Activated naive CD4-positive, alpha-beta T cell treated with anti-CD3 and anti-CD28 coated beads, Interleukin-2, amount 10 ng/mL, durations not matched to agents 7 days and 5 days (primary cell): ENCODE measurements at regions not wholly inside any gene's neighbourhood (a gene's known extent, or its start where the extent isn't known, plus 50 kb on each side); places are given as distances from the start of the nearest gene placed in this dataset.
"Not testable (repeated sequence)": the region's sequence is repeated elsewhere in the genome, so short reads cannot be mapped to it uniquely, and the experiment has no call there.

ENCODE experiments used
- CTCF ChIA-PET: fragments of 350-600 bp; sonication (Branson Sonifier 250); formaldehyde crosslinking; loops from one replicate; lab custom pipeline; 2021; ENCODE audit warnings: antibody characterized with exemption; lab: Charles Lee
- DNase-seq: peaks from one replicate; pipeline ENCODE4 v3.0.0-alpha.2; 2020
- H3K27ac Mint-ChIP-seq: one replicate; pipeline ENCODE4 v1.8.0; 2021; ENCODE audit warnings: mild to moderate bottlenecking, moderate library complexity, mixed read lengths
- H3K27me3 Mint-ChIP-seq: one replicate; pipeline ENCODE4 v1.8.0; 2021; ENCODE audit warnings: mild to moderate bottlenecking, mixed read lengths
- H3K36me3 Mint-ChIP-seq: one replicate; pipeline ENCODE4 v1.8.0; 2021; ENCODE audit warnings: mixed read lengths
- H3K4me1 Mint-ChIP-seq: one replicate; pipeline ENCODE4 v1.8.0; 2021; ENCODE audit warnings: mixed read lengths
- H3K4me3 Mint-ChIP-seq: one replicate; pipeline ENCODE4 v1.8.0; 2021; ENCODE audit warnings: mild to moderate bottlenecking, moderate library complexity, mixed read lengths
- H3K9me3 Mint-ChIP-seq: one replicate; pipeline ENCODE4 v1.8.0; 2021; ENCODE audit warnings: mixed read lengths

DNA sequence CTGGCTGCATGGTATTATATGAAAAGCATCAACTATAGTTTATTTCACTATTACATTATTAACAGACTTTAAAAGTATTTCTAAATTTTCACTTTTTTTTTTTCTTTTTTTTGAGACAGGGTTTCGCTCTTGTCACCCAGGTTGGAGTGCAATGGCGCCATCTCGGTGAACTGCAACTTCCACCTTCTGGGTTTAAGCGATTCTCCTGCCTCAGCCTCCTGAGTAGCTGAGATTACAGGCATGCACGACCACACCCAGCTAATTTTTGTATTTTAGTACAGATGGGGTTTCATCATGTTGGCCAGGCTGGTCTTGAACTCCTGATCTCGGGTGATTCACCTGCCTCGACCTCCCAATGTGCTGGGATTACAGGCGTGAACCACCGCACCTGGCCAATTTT is 115.4 kb upstream of the SPOPL start:
- H3K4me3 Mint-ChIP-seq, CTCF ChIA-PET, H3K9me3 Mint-ChIP-seq, DNase-seq, H3K27ac Mint-ChIP-seq, H3K4me1 Mint-ChIP-seq, H3K27me3 Mint-ChIP-seq, H3K36me3 Mint-ChIP-seq: not testable (repeated sequence)

- Mint-ChIP-seq H3K36me3 (no peaks in the 10 kb centered on the region), H3K27ac (no peak overlapping the region), H3K9me3 (no peaks in the 10 kb centered on the region), H3K4me3 (no peak overlapping the region), H3K27me3 (no peaks in the 10 kb centered on the region), H3K4me1 (no peaks in the 10 kb centered on the region)
- DNase-seq = no peak
- CTCF ChIA-PET = interaction anchor here (0.7 kb wide), 1 partner anchor 176 kb away, joined by 3 read pairs; no protein-coding TSS in a partner anchor
These were observed 112.5 kb upstream of the SPOPL start for GRCh38 chr2:138389063-138389462.

DNA sequence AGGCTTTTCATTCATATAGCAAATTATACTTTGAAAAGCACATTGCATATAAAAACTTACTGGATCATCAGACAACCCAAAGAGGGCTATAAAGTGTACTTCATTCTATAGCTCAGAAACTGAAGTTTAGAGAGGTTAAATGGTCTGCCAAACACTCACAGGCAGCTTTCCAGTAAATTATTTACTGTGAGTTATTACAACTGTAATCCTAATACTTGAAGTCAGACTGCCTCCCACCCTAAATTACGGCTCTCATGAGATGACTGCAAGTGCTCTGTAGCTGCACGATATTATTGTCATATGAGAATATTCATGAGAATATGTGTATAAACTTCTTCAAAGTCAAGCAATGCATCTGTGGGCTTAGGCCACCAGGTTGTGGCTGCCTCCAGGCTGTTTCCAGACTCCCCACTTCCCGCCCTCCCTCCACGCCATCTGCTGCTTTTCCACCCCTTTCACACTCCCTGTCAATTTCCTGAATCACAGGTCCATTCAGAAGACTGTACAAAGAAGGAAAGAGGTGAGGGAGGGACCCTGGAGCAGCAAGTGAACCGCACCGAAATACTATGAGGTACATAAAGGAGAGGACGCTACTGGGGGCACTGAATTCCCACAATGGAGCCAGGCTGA is 111.1 kb upstream of the SPOPL start:
- Mint-ChIP-seq H3K4me3 (no peak overlapping the region), H3K27ac (no peak overlapping the region), H3K9me3 (no peaks in the 10 kb centered on the region), H3K27me3 (no peaks in the 10 kb centered on the region), H3K4me1 (no peaks in the 10 kb centered on the region), H3K36me3 (no peaks in the 10 kb centered on the region)
- no peak for DNase-seq
- CTCF ChIA-PET = no interaction called here

DNA sequence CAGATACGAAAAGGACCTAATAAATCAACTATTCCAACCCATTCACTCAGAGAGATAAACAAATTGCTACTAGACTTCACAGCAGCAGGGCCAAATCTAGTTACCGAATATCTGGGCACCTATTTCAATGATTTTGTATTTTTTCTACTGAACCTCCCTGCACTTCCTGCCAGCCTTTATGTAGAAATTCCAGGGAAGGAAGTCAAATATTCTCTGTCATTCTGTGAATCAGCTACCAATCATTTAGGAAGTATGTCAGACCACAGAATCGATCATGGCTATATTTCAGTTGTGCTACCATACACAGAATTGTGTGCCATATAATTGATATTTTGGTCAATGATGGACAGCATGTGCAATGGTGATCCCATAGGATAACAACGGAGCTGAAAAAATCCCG is 109.6 kb upstream of the SPOPL start:
- Mint-ChIP-seq H3K27ac (no peak overlapping the region), H3K27me3 (peaks cover 4% of the 10 kb centered on the region), H3K36me3 (no peaks in the 10 kb centered on the region), H3K4me1 (no peaks in the 10 kb centered on the region), H3K9me3 (no peaks in the 10 kb centered on the region), H3K4me3 (no peak overlapping the region)
- CTCF ChIA-PET = no interaction called here
- no peak for DNase-seq

- Mint-ChIP-seq H3K36me3 (no peaks in the 10 kb centered on the region), H3K9me3 (no peaks in the 10 kb centered on the region), H3K27me3 (peaks cover 4% of the 10 kb centered on the region), H3K27ac (no peak overlapping the region), H3K4me3 (no peak overlapping the region), H3K4me1 (no peaks in the 10 kb centered on the region)
- DNase-seq = no peak
- CTCF ChIA-PET = no interaction called here
These were observed 105.8 kb upstream of the SPOPL start for GRCh38 chr2:138395565-138396306.

DNA sequence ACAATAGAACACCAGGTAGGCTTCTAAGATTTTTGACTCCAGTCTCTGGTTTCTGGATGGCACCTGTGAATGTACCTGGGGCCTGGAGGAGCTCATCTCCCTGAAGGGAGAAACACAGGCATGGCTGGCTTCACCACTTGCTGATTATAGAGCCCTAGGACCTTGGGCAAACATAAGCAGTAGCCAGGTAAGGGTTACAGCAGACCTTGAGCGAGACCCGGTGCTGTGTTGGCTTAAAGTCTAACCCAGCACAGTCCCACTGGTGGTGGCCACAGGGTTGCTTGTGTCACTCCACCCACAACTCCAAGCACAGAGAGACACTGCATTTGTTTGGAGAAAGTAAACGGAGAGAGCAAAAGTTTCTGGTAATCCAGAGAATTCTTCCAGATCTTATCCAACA is 104.7 kb upstream of the SPOPL start:
- no peak for DNase-seq
- Mint-ChIP-seq H3K27me3 (peaks cover 4% of the 10 kb centered on the region), H3K4me1 (no peaks in the 10 kb centered on the region), H3K27ac (no peak overlapping the region), H3K36me3 (no peaks in the 10 kb centered on the region), H3K4me3 (no peak overlapping the region), H3K9me3 (no peaks in the 10 kb centered on the region)
- CTCF ChIA-PET = no interaction called here

- Mint-ChIP-seq H3K27ac (no peak overlapping the region), H3K4me3 (no peak overlapping the region), H3K36me3 (no peaks in the 10 kb centered on the region), H3K9me3 (no peaks in the 10 kb centered on the region), H3K27me3 (no peaks in the 10 kb centered on the region), H3K4me1 (no peaks in the 10 kb centered on the region)
- no peak for DNase-seq
- CTCF ChIA-PET = no interaction called here
These were observed 98.1 kb upstream of the SPOPL start for GRCh38 chr2:138403431-138403927.

- Mint-ChIP-seq H3K27me3 (no peaks in the 10 kb centered on the region), H3K27ac (no peak overlapping the region), H3K36me3 (no peaks in the 10 kb centered on the region), H3K4me1 (no peaks in the 10 kb centered on the region), H3K9me3 (peaks cover 15% of the 10 kb centered on the region), H3K4me3 (no peak overlapping the region)
- no peak for DNase-seq
- CTCF ChIA-PET = no interaction called here
These were observed 87.6 kb upstream of the SPOPL start for GRCh38 chr2:138414014-138414413.

DNA sequence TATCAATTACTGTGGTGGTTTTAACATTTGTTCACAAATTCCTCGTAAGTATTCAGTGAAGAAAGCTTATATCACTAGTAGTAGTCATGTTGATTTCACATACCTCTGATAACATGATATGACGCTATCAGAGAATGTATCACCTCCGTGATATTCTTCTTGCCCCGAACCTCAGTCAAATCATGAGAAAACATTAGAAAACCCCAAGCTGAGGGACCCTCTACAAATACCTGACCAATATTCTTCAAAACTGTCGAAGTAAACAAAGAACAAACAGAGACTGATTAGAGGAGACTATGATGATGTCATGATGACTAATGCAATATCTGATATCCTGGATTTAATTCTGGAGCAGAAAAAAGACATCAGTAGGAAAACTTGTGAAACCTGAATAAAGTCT is 85.6 kb upstream of the SPOPL start:
- CTCF ChIA-PET = no interaction called here
- no peak for DNase-seq
- no peaks in the 10 kb centered on the region for H3K27me3 Mint-ChIP-seq
- no peak overlapping the region for H3K4me3 Mint-ChIP-seq
- H3K27ac Mint-ChIP-seq = no peak overlapping the region
- peaks cover 13% of the 10 kb centered on the region for H3K9me3 Mint-ChIP-seq
- no peaks in the 10 kb centered on the region for H3K4me1 Mint-ChIP-seq
- H3K36me3 Mint-ChIP-seq = no peaks in the 10 kb centered on the region

DNA sequence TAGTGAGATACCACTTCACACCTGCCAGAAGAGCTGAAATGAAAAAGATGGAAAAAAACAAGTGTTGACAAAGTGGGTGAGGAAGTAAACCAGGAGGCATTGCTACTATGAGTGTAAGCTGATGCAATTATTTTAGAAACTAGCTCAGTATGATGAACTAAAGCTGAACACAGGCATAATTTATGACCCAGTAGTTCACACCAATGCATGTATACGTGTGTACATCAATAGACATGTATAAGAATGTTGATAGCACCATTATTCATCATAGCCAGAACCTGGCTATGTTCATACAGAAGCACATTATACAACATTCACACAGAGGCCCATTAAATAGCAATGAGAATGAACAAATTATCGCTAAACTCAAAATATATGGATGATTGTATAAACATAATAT is 83.1 kb upstream of the SPOPL start:
- CTCF ChIA-PET = no interaction called here
- peaks cover 7% of the 10 kb centered on the region for H3K9me3 Mint-ChIP-seq
- H3K27me3 Mint-ChIP-seq = no peaks in the 10 kb centered on the region
- no peak overlapping the region for H3K27ac Mint-ChIP-seq
- no peaks in the 10 kb centered on the region for H3K36me3 Mint-ChIP-seq
- no peaks in the 10 kb centered on the region for H3K4me1 Mint-ChIP-seq
- no peak overlapping the region for H3K4me3 Mint-ChIP-seq
- DNase-seq = no peak

DNA sequence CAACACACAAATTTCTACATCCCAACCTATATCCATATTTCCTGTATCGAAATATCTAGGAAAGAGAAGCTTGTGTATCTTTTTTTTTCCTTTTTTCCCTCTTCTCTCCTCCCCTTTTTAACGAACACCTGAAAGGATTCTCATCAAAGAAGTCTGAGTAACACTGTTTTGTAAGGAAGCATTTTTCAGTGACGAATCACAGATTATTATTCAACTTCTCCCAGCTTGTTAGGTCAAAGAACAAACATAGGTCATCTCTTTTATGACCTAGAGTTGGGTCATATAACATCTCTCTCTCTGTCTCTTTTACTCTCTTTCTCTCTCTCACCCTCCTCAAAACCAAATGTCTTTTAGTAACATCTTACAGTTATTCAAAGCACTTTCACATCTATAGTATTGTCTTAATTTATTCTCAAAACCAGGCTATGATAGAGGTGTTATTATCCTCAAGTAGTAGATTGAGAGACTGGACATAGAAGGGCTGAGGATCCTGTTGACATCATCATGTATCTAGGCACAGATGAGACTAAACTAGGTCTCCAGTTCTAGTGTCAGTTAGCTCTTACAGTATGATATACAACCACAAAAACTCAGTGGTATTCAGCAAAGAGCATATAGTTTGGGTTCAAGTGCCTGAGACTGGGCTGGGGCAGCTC is 80.1 kb upstream of the SPOPL start:
- CTCF ChIA-PET = no interaction called here
- no peak for DNase-seq

GRCh38 chr2:138421971-138422335 is 79.6 kb upstream of the SPOPL start:
- H3K27me3 Mint-ChIP-seq = no peaks in the 10 kb centered on the region
- H3K4me3 Mint-ChIP-seq = no peak overlapping the region
- CTCF ChIA-PET = no interaction called here
- H3K27ac Mint-ChIP-seq = no peak overlapping the region
- DNase-seq = no peak
- peaks cover 2% of the 10 kb centered on the region for H3K9me3 Mint-ChIP-seq
- H3K4me1 Mint-ChIP-seq = no peaks in the 10 kb centered on the region
- H3K36me3 Mint-ChIP-seq = no peaks in the 10 kb centered on the region

More for the DNA sequence above, 80.1 kb upstream of the SPOPL start:
- Mint-ChIP-seq H3K27me3 (no peaks in the 10 kb centered on the region), H3K27ac (no peak overlapping the region), H3K9me3 (peaks cover 2% of the 10 kb centered on the region), H3K4me3 (no peak overlapping the region), H3K4me1 (no peaks in the 10 kb centered on the region), H3K36me3 (no peaks in the 10 kb centered on the region)

GRCh38 chr2:138423198-138423597 is 78.4 kb upstream of the SPOPL start:
- no peaks in the 10 kb centered on the region for H3K27me3 Mint-ChIP-seq
- CTCF ChIA-PET = no interaction called here
- no peak overlapping the region for H3K4me3 Mint-ChIP-seq
- H3K36me3 Mint-ChIP-seq = no peaks in the 10 kb centered on the region
- DNase-seq = no peak
- no peak overlapping the region for H3K27ac Mint-ChIP-seq
- H3K4me1 Mint-ChIP-seq = no peaks in the 10 kb centered on the region
- H3K9me3 Mint-ChIP-seq = peaks cover 2% of the 10 kb centered on the region

- Mint-ChIP-seq H3K4me3 (no peak overlapping the region), H3K4me1 (no peaks in the 10 kb centered on the region), H3K27ac (no peak overlapping the region), H3K9me3 (peaks cover 2% of the 10 kb centered on the region), H3K36me3 (no peaks in the 10 kb centered on the region), H3K27me3 (no peaks in the 10 kb centered on the region)
- no peak for DNase-seq
- CTCF ChIA-PET = interaction anchor here (0.6 kb wide), 1 partner anchor 1976 kb away, joined by 3 read pairs; no protein-coding TSS in a partner anchor
These were observed 77.8 kb upstream of the SPOPL start for GRCh38 chr2:138423745-138424144.
